OCI-M2 (cell line): ENCODE measurements at regions not wholly inside any gene's neighbourhood (a gene's known extent, or its start where the extent isn't known, plus 50 kb on each side); places are given as distances from the start of the nearest gene placed in this dataset.
"Not testable (repeated sequence)": the region's sequence is repeated elsewhere in the genome, so short reads cannot be mapped to it uniquely, and the experiment has no call there.

ENCODE experiments used
- DNase-seq: peaks from one replicate; lab custom pipeline; 2025; ENCODE audit not compliant: unreplicated experiment; lab: John Stamatoyannopoulos, UW

DNA sequence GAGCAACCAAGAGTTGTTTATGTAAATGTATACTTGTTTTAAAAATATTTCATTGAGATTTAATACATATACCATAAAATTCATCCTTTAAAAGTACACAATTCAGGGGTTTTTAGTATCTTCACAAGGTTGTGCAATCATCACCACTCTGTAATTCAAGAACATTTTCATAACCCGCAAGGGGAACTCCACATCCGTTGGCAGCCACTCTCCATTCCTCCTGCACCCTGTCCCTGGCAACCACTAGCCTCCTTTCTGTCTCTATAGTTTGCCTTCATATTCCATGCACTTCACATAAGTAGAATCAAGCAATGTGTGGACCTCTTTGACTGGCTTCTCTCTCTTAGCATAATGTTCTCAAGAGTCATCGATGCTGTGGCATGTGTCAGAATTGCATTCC is 104.2 kb upstream of the PDE10A start:
- no peak for DNase-seq

DNA sequence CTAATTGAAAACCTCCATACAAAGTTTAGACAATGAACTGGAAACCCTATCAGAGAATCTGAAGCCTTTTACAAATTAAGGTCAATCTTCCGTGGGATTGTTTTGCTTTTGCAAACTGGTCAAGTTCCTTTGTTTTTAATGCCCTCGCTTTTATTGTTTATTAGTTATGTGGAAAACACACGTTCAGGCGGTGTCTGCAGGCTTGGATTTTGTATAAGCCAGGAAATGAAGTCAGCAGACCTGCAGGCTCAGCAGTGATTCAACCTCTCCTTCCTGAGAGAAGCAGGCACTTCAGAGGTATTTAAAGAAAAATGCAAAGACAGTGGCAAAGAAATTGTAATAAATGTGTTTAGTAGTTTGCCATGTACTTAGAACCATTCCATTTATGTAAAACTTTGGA is 103.4 kb upstream of the PDE10A start:
- no peak for DNase-seq

DNA sequence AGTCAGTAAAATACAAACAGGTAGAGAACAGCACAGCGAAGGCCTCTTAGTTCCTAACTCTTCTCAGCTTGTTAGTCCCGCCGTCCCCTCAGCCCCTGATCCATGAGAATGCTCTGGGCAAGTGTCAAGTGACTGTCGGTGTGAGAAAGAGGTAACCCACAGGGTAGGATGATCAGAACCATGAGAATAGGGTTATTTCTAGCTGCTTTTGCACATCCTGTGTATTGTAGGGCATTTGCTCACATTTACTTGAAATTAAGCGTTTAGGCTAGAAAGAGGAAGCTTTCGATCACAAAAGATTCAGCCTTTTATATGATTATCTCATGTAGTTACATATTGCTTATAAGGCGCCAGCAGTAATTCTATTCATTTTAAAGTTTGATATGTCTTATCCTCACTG is 103.0 kb upstream of the PDE10A start:
- no peak for DNase-seq

DNA sequence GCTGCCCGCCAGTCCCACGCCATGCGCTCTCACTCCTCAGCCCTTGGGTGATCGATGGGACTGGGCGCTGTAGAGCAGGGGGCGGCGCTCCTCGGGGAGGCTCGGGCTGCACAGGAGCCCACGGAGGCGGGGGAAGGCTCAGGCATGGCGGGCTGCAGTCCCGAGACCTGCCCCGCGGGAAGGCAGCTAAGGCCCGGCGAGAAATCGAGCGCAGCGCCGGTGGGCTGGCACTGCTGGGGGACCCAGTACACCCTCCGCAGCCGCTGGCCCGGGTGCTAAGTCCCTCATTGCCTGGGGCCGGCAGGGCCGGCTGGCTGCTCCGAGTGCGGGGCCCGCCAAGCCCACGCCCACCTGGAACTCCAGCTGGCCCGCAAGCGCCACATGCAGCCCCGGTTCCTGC is 102.2 kb upstream of the PDE10A start:
- not testable (repeated sequence) for DNase-seq

DNA sequence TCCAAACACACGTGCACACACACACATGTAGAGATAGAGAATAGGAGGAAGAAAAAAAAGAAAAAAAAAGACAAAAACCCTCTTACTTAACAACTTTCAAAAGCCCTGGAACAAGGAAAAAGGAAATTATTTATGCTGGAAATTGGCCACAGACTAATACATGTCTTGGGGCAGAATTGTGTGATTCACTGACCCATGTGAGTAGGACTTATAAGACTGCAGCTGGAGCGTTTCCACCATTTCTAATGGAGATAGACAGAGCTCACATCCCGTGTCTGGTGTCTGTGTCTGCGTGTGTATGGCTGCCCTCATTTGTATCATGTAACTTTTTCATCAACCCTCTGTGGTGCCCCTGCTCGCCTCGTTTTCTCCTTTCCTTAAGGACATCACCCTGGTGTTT is 99.8 kb upstream of the PDE10A start:
- no peak for DNase-seq

DNA sequence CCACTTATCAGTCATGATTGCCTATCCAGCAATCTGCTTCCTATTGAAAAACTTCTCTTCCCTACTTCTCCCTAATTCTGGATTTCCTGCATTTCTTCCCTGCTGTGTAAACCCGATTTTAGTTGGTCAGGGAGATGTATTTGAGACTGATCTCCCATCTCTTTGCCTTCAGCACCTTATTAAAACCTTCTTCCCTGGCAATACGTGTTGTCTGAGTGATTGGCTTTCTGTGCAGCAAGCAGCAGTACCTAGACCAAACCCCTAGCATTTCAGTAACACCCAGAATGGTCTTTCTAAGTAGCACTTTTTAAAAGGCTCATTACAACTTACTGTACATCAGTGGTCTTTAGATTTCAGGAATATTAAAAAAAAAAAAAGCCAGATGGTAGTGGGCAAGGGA is 99.1 kb upstream of the PDE10A start:
- DNase-seq = no peak

DNA sequence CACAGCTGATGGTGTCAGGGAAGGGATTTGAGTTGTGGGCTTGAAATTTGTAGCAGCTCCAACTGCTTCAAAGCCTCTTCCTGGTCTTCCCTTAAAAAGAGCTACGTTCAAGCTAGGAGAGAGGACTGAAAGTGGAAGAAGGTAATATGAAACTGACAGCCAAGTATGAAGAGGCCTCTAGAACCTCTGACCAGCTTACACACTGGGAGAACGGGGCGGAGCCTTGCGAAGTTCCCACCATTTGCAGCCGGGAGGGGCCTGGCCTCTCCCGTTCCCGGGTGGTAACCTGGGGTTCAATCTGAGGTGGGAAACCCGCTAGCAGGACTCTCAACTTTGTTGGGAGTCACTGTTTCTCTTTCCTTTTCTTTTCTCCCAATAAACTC is 97.8 kb upstream of the PDE10A start:
- no peak for DNase-seq

DNA sequence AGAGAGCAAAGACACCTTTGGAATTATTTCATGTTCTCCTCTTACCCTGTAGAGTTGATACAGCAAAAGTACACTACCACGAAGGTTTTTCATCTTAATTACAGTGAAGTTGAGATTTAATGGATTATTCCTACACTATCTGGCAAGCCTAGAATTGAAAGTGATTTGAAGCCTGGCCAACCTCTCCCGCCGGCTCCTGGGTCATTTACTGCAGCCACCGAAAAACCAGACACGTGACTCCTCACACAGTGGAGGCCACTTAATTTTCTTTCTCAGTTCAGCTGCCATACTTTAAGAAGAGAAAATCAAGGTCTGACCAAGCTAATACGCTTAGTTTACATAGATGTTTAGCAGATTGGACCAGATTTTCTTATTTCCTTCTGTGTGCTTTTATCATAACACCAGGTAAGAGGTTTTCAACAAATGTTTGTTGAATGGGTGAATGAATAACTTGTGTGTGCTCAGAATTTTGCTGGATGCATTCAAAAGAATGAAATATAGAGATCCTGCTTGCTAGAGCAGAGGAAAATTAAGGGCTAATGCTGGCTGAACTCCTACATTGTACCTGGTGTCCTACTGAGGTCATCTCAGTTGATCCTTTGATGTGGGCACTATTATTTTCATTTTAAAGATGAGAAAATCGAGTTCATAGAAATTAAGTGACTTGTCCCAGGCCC is 97.2 kb upstream of the PDE10A start:
- no peak for DNase-seq

DNA sequence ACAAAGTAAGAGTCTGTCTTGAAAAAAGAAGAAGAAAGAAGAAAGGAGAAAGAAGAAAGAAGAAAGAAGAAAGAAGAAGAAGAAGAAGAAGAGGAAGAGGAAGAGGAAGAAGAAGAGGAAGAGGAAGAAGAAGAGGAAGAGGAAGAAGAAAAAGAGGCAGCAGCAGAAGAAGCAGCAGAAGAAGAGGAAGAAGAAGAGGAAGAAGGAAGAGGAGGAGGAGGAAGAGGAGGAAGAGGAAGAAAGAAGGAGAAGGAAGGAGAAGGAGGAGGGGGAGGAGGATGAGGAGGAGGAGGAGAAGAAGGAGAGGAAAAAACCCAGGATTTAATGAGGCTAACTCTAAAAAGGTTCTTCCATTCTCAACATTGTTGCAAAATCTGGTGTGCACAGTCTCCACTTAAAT is 95.4 kb upstream of the PDE10A start:
- no peak for DNase-seq

DNA sequence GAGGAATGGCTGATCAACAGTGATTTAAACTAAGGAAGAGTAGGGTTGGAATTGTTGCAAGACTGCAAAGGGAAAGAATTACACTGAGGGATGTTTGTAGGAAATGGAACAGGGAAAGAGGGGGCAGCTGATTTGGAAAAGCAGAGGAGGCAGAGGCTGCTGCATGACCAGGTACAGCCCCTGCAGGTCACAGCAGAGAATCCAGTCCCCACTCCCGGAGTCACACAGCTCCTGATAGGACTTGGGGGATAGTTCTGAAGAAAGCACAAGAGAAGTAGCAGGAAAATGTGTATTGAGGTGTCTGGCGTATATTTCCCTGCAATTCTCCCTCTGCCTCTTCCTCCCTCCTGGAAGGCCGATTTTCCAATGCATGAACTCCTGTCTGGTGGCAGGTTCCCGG is 92.5 kb upstream of the PDE10A start:
- DNase-seq = no peak

DNA sequence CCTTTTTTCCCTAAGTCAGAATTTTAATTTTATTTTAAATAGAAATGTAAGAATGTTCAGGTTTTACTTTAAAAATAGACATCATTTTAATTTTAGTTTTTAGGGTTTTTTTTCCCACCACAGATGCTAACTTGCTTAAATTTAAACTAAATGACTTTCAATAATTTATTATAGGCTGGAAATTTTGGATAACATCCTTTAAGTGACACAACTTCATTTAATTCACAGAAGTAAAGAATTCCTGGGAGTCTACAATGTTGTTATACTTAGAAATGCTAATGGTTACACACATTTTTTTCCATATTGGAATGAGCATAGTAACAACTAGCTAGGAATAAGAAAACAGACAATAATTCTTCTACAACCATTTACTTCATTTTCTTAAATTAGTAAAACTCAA is 90.5 kb upstream of the PDE10A start:
- no peak for DNase-seq

DNA sequence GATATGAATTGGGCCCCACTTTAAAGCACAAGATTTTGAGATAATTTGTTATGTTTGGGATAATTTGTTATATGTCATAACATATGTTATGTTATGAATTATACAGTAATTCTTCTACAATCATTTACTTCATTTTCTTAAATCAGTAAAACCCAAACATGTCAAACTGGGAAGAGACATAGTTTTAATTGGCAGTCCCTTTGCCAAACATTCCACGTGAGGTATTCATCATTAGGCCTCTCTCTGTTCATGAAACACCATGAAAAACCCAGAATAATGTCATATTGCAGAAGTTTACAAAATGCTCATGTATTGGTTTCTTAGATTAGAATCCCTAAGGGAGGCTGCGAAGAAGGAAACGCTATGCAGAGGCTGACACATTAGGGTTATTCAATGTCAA is 89.4 kb upstream of the PDE10A start:
- DNase-seq = no peak

DNA sequence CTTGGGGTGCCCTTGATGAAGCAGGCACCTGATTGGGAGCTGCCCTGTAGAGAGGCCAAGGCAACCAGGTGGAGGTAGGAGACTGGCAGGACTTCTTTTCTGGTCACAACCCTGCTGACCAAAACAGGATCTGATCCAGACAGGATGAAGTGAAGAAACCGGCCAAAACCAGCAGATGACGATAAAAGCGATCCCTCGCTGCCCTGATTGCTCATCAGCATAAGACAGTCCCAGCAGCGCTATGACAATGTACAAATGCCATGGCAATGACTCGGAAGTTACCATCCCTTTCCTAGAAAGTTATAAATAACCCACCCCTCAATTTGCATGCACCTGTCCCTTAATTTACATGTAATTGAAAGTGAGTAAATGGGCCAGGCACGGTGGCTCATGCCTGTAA is 88.4 kb upstream of the PDE10A start:
- DNase-seq = no peak

DNA sequence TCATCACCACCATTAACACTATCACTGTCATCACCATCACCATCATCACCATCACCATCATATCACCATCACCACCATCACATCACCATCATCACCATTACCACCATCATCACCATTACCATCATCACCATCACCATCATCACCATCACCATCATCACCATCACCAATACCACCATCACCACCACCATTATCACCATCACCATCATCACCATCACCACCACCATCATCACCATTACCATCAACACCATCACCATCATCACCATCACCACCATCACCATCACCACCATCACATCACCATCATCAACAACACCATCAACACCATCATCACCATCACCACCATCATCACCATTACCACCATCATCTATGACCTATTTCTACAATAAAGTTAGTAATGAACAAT is 86.1 kb upstream of the PDE10A start:
- no peak for DNase-seq

DNA sequence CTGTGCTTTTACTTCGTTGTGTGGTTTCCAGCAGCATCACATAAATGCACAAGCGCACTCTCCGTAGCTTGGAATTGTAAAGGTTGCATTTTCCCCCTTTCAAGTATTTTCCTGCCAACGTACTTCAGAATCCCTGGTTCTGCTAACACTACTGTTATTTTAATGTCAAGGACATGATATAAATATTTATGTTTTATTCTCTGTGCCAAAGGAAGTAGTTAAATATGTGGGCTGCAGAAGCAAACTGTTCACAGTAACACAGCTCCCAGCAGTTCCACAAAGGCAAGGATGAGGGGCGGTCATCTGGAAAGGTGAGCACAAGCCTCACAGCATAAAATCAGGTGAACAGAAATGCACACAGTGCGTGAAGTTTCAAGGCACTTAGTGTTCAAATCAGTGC is 85.3 kb upstream of the PDE10A start:
- no peak for DNase-seq

DNA sequence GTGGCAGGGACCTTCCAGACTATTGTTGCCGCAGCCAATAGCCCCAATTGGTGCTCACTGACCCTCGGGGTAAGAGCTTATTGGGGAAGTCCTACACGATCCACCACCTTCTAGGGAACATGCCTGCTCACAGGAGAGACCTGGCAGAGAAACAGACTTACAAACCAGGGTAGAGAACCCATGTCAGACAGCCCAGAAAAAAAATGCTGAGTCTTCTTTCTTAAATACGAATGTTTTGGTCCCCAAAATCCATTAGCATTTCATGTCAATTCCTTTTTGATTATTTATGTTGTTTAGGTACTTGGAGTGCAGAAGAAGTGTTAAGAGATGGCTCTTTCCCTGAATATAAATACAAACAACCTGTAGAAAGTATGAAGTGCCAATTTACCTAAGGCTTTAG is 84.9 kb upstream of the PDE10A start:
- no peak for DNase-seq

DNA sequence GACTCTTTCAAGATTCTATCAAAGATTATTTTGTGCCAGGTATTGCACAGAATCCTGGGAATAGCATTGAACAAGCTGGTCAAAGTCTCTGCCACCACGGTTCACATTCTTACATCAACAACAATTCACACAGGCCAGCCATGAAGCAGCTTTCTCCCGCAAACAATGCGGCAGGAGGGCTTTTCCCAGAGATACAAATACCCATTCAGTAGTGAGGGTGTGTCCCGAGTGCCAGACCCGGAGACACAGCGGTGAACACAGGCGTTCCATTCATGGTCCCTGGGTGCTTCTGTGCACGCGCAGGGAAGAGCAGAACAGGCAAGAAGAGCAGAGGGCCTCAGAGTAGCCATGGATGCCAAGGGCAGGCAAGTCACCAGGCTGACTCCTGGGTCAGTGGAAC is 83.3 kb upstream of the PDE10A start:
- DNase-seq = no peak

DNA sequence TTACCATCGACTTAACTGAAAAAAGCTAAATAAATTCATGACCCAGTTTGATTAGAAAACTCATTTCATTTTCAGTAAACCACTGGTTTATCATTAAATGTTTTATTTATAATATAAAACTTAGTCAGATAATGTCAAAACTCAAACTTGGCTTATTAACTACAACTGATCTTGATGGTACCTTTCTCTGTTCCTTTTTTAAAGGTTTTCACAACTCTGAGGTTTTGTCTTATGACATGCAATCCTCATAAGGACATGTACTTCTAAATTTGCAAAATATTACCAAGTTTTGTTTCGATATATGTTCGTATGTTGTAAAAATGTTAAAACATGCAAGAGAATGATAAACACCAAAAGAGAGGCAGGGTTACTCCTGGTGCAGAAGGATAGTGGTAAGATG is 82.5 kb upstream of the PDE10A start:
- no peak for DNase-seq

DNA sequence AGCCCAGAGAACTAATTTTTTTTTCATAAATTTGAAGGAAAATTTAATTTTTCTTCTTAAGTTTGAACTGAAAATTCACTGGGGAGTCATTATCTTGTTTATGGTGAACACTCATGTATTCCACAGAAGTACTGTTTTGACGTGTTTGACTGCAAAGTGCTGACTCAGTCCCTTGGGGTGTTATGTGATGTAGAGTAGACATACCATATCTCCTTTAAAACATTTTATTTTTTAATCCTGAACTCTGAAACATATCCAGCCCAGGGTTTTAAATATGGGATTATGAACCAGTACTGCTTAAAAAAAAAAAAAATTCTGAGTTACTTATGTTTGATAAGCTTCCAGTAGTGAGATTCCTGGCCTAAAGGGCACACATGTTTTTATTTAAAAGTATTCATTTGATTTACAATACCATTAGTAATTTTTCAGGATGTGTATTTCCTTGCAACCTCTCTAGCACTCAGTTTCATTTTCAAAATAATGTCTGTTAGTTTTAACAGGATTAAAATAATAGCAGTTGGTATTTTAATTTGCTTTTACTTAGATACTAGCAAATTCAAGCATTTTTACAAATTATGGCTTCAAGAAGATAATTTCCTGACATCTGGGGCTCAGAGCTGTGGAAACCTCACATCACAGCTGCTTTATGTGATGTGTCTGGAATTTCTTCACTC is 81.7 kb upstream of the PDE10A start:
- DNase-seq = no peak

DNA sequence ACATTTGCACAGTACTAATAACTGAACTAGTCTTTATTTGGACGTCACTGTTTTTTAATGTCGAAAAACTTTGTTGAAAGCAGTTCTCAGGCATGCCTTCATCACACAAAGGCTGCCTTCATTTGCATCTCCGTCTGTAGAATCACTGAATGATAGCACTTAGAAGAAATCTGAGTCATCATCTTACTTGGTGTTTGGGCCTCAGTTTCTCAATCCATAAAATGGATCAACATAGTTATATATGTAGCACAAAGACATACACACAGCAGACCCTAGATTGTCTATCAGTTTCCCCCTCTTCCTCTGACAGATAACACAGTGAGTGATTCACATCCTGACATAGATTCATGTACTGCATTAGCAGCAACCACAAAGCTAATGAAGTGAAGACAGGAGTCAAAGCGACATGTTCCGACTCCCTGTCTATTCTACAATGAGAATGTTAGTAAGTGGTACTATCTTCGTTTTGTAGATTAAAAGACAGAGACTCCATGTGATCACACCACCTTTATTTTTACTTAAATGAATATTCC is 80.4 kb upstream of the PDE10A start:
- DNase-seq = no peak

DNA sequence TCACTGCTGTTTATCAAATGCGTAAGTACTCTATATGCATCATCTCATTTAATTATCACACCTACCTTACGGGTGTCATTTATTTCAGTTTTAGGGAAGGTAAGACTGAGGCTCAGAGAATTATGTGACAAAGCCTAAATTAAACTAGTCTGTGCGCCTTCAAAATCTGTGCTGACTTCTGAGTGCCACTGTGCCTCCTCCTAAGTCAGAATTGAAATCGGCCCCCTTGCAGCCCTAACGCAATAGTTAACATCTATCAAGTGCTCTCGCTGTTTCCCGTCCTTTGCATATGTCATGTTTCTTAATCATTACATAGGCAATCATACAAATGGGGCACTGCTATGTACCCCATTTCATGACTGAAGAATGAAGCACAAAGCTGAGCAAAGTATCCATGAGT is 79.0 kb upstream of the PDE10A start:
- no peak for DNase-seq

DNA sequence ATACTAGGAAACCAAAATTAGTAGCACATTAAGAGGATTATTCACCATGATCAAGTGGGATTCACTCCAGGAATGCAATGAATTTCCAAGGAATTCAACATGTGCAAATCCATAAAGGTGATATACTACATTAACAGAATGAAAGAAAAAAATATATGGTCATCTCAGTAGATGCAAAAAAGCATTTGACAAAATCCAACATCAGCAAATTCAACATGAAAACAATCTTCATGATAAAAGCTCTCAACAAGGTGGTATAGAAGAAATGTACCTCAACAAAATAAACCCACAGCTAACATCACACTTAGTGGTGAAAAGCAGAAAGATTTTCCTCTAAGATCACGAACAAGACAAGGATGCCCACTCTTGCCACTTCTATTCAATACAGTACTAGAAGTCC is 74.4 kb upstream of the PDE10A start:
- DNase-seq = no peak

DNA sequence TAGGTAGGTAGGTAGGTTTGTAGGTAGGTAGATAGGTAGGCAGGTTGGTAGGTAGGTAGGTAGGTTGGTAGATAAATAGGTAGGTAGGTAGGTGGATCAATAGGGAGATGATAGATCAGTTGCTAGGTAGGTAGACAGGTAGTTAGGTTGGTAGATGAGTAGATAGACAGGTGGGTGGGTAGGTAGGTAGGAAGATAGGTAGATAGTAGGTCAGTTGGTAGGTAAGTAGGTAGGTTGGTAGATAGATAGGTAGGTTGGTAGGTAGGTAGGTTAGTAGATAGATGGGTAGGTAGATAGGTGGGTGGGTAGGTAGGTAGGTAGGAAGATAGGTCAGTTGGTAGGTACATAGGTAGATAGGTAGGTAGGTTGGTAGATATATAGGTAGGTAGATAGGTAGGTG is 72.0 kb upstream of the PDE10A start:
- no peak for DNase-seq
